ENCODE measurements at regions not wholly inside any gene's neighbourhood (a gene's known extent, or its start where the extent isn't known, plus 50 kb on each side); places are given as distances from the start of the nearest gene placed in this dataset.

DNA sequence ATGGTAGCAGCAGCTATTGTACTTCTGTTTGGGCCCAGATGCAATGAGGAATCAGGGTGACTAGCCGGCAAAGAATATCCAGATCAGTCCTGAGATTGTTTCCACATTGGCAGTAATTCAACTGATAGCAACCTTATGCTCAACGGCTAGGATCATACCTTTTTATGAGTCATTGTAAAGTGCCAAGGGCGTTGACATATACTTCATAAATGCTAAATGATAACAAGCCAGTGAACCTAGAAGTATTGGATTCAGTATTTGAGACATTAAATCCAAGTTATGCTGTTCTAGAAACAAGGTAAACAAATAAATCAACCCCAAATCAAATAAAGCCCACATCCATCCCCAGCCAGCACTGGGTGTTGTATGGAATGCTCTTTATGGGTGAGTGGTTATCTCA lies 207.1 kb upstream of the ZFHX3 start:
- no peak for DNase-seq (ENCODE audit: low read depth, low spot score)
- H3K4me3 ChIP-seq (ENCODE audit: low read length), result no peak overlapping the region

- no peak overlapping the region for H3K4me3 ChIP-seq (ENCODE audit: low read length)
- DNase-seq (ENCODE audit: low read depth, low spot score), result no peak
Observed at GRCh38 chr16:73253922-73254480, 206.1 kb upstream of the ZFHX3 start.

- no peak overlapping the region for H3K4me3 ChIP-seq (ENCODE audit: low read length)
- DNase-seq (ENCODE audit: low read depth, low spot score), result peak; percentile 15
Observed at GRCh38 chr16:73252446-73252845, 204.5 kb upstream of the ZFHX3 start.

DNA sequence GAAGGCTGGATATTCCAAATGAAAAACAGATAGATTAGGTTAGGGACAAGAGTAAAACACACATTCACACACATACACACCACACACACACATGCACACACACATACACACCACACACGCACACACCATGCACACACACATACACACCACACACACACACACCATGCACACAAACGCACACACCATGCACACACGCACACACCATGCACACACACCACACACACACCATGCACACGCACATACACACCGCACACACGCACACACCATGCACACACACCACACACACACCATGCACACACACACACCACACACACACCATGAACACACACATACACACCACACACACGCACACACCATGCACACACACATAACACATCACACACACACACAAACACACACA lies 203.7 kb upstream of the ZFHX3 start:
- H3K4me3 ChIP-seq (ENCODE audit: low read length), result no peak overlapping the region
- DNase-seq (ENCODE audit: low read depth, low spot score), result no peak

- DNase-seq (ENCODE audit: low read depth, low spot score), result no peak
- no peak overlapping the region for H3K4me3 ChIP-seq (ENCODE audit: low read length)
Observed at GRCh38 chr16:73248316-73248715, 200.4 kb upstream of the ZFHX3 start.

- no peak for DNase-seq (ENCODE audit: low read depth, low spot score)
- no peak overlapping the region for H3K4me3 ChIP-seq (ENCODE audit: low read length)
Observed at GRCh38 chr16:73240920-73241319, 193.0 kb upstream of the ZFHX3 start.

DNA sequence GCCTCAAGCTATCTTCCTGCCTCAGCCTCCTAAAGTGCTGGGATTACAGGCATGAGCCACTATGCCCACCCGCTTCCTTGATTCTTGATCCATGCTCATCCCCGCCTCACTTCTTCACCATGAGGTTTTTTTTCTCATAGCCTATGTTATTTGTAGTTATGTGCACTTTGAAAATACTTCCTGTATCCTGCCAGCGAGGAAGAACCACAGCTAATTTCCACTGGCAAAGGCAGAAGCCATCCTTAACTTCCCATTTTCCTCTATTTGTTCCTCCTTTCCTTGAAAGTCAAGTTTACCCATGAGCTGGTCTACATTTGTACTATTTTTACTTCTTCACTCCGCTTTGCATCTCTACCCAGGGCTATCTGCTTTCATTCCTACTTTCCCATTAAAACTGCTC lies 189.7 kb upstream of the ZFHX3 start:
- no peak for DNase-seq (ENCODE audit: low read depth, low spot score)
- no peak overlapping the region for H3K4me3 ChIP-seq (ENCODE audit: low read length)

GRCh38 chr16:73234496-73234895 lies 186.6 kb upstream of the ZFHX3 start:
- H3K4me3 ChIP-seq (ENCODE audit: low read length), result no peak overlapping the region
- DNase-seq (ENCODE audit: low read depth, low spot score), result no peak

DNA sequence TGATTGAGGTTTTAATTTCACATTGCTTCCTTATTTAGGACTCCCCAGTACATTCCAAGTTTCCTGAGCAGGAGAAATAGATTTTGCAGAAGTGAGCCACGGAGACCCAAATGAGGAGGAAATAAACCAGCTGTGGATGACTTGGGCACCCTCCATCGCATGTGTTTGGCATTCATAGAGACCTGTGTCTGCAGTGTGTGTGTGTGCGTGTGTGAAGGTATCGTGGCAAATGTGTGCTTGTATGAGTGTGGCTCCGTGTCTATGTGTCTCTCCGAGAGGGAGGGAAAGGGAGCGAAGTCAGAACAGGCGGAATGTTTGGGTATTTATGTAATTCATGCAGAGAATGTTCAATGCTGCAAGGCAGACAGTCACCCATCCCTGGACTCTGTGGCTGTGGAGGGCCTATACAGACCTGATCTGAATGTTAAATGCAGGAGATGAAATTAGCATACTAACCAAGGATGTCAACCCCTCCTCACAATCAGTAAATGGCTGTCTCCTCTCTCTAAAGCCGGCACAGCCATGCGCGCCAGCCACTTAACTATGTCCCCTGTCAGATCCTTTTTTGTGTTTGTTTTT lies 186.0 kb upstream of the ZFHX3 start:
- H3K4me3 ChIP-seq (ENCODE audit: low read length), result no peak overlapping the region
- DNase-seq (ENCODE audit: low read depth, low spot score), result no peak

- H3K4me3 ChIP-seq (ENCODE audit: low read length), result no peak overlapping the region
- no peak for DNase-seq (ENCODE audit: low read depth, low spot score)
Observed at GRCh38 chr16:73233329-73233765, 185.4 kb upstream of the ZFHX3 start.

GRCh38 chr16:73232555-73233328 lies 184.8 kb upstream of the ZFHX3 start:
- no peak for DNase-seq (ENCODE audit: low read depth, low spot score)
- no peak overlapping the region for H3K4me3 ChIP-seq (ENCODE audit: low read length)

DNA sequence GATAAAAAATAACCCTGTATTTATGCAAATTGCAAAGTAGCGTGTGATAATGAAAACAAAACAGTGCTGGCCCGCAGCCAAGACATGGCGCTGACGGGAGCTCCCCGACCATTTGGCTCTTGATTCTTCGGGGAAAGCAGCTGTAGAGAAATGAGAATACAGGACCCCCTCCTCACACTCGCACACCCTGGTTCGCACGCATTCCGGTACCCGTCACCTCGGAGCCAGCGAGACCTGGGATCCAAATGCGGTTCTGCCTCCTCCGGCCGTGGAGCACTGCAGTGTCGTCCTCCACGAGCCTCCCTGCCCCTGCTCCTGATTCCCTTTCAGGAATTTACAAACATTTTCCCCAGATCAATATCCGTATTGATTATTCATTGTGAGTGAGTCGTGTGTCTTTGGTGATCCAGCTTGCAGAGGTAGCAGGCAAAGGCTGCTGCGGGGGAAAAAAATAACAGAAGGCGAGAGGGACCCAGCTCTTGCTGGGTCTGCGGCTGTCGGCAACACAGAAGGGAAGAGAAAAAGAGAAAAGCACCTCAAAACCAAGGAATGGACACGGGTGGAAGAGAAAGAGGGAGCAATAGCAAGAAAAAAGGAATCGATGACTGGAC lies 184.1 kb upstream of the ZFHX3 start:
- DNase-seq (ENCODE audit: low read depth, low spot score), result no peak
- H3K4me3 ChIP-seq (ENCODE audit: low read length), result no peak overlapping the region

GRCh38 chr16:73231379-73231778 lies 183.5 kb upstream of the ZFHX3 start:
- H3K4me3 ChIP-seq (ENCODE audit: low read length), result no peak overlapping the region
- DNase-seq (ENCODE audit: low read depth, low spot score), result no peak

DNA sequence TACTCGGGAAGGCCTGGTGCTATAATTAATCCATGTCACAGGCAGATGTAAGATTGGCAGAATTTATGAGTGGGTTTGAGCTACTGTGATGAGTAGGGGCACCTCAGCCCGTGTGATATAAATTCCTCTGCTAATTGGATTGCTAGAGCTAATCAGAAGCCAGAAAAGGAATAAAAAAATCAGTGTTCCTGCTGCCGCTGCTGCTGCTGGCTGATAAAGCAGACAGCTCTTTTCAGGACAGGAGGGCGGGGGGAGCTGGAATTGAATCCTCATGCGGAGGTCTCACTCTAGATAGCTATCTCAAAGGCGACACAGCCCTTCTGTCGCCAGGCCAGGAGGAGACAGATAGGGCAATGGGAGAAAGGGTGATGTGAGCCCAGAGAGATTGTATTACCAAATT lies 182.7 kb upstream of the ZFHX3 start:
- no peak for DNase-seq (ENCODE audit: low read depth, low spot score)
- H3K4me3 ChIP-seq (ENCODE audit: low read length), result no peak overlapping the region

GRCh38 chr16:73228649-73229048 lies 180.7 kb upstream of the ZFHX3 start:
- no peak for DNase-seq (ENCODE audit: low read depth, low spot score)
- no peak overlapping the region for H3K4me3 ChIP-seq (ENCODE audit: low read length)

DNA sequence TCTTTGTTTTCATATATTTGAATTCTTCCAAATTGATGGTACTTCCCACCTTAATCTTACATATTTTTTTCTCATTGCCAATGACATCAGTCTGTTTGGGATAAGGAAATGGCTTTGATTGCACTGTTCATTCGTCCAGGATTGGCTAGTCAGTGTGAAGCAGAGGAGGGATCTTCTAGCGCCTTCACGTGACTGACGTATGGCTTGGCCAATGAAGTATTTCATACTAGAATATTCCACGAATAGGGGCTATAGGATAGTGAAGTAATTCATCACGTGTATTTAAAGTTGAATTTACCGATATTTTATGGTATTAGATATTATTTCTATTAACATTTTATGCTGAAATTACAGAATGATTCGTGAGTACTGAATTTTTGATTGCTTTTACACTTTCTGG lies 178.7 kb upstream of the ZFHX3 start:
- H3K4me3 ChIP-seq (ENCODE audit: low read length), result no peak overlapping the region
- DNase-seq (ENCODE audit: low read depth, low spot score), result no peak

DNA sequence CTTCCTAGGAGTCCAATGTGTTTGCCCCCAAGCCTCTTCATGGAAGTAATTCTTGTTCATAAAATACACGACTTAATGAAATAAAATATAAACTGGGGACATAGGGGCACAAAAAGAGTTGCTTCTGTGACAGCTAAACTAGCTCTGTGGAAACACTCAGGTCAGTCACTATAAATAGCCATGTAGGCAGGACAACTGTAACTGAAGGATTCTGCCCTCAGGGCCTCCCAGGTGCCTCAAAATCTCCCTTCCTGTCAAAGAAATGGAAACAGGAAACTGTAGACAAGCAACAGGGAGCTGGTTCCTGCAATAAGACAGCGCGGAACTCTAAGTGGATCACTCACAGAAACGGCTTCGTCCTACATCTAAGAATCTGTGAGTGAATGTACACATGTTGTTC lies 178.1 kb upstream of the ZFHX3 start:
- DNase-seq (ENCODE audit: low read depth, low spot score), result no peak
- no peak overlapping the region for H3K4me3 ChIP-seq (ENCODE audit: low read length)

DNA sequence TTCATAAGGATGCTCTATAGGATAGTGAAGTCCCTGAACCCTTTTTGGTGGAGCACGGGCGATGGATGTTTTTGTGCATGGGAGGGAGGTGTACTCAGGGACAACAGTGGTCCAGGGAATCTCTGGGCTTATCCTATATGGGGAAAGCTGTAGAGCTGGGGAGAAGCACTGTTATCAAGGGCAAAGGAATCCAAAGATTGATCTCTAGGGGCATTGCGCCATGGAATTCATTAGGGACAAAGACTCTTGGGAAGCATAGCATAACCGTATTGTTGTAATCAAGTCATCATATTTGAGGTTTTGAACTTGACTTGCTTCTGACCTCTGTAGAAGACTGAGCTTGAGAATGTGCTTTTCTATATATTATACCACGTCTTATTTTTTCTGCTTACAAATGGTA lies 172.9 kb upstream of the ZFHX3 start:
- H3K4me3 ChIP-seq (ENCODE audit: low read length), result no peak overlapping the region
- no peak for DNase-seq (ENCODE audit: low read depth, low spot score)

GRCh38 chr16:73219176-73219575 lies 171.2 kb upstream of the ZFHX3 start:
- DNase-seq (ENCODE audit: low read depth, low spot score), result no peak
- no peak overlapping the region for H3K4me3 ChIP-seq (ENCODE audit: low read length)

DNA sequence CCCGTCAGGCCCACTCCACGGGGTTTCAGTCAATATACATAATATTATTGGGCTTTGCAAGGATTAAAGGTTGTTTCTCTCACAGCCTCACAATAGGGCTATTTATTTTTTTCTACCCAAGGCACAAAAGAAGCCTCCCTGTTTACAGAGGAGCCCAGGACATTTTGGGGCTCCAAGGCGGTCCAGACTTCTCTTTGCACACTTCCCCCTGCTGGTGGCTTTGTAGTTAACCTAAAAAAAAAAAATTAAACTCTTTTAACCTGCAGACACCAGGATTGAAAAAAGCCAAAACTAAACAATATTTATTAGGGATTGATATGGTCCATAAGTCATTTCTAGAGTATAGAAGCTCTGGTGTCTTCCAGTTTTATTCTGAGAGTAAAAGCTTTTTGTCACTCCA lies 169.7 kb upstream of the ZFHX3 start:
- DNase-seq (ENCODE audit: low read depth, low spot score), result no peak

More for the DNA sequence above, 169.7 kb upstream of the ZFHX3 start:
- H3K4me3 ChIP-seq (ENCODE audit: low read length), result no peak overlapping the region
